ENCODE measurements at regions not wholly inside any gene's neighbourhood (a gene's known extent, or its start where the extent isn't known, plus 50 kb on each side); places are given as distances from the start of the nearest gene placed in this dataset.
A peak's percentile ranks its signal among the peaks of the same experiment; 100 is the strongest.

DNA sequence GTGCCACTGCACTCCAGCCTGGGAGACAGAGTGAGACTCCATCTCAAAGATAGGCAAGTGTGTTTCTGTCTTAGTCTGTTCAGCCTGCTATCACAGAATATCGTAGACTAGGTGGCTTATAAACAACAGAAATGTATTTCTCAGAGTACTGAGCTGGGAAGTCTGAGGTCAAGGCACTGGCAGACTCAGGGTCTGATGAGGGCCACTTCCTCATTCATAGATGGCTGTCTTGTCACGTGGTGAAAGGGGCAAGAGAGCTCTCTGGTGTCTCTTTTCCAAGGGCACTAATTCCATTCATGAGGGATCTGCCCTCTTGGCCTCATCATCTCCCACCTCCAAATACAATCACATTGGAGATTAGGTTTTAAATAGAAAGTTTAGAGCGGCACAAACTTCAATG is 95.6 kb upstream of the PHACTR3 start:
- Histone ChIP-seq H3K9me3 (replicated peaks; ENCODE audit: control insufficient read depth, insufficient read depth, low read depth, low read length) (no peaks in the 10 kb centered on the region), H4K20me1 (replicated peaks; ENCODE audit: control insufficient read depth, insufficient read depth, low read length) (no peaks in the 10 kb centered on the region), H3K4me1 (replicated peaks in 1 of 2; ENCODE audit: control insufficient read depth in 2 of 2, insufficient read depth in 2 of 2, low read length in 2 of 2) (no peaks in the 10 kb centered on the region), H3K27me3 (ENCODE audit: control insufficient read depth in 2 of 2, insufficient read depth in 2 of 2, low read length in 2 of 2) (no peaks in the 10 kb centered on the region; a peak in 1 of 5 replicates), H2AFZ (ENCODE audit: low read depth, low read length) (no peak overlapping the region), H3K27ac (ENCODE audit: extremely low read depth, low read depth, low read length) (no peak overlapping the region), H3K79me2 (ENCODE audit: control insufficient read depth, insufficient read depth, low read length) (no peaks in the 10 kb centered on the region), H3K4me2 (ENCODE audit: insufficient read depth, low read length) (no peak overlapping the region), H3K9ac (ENCODE audit: insufficient read depth in 1 of 2, low read depth in 2 of 2, low read length in 2 of 2) (no peak overlapping the region), H3K9me1 (ENCODE audit: control insufficient read depth, insufficient read depth, low read length) (no peaks in the 10 kb centered on the region), H3K36me3 (ENCODE audit: control insufficient read depth, insufficient read depth, low read length) (no peaks in the 10 kb centered on the region), H3K4me3 (no peak overlapping the region)
- intact Hi-C loops (cut with micrococcal nuclease) (no loop called here), in situ Hi-C loops (cut with MboI) (no loop called here)
- ChIA-PET POLR2A (no interaction called here), CTCF (ENCODE audit: low intra/inter-chr PET ratio) (no interaction called here)
- peak; percentile 83 for TF ChIP-seq SPI1 (IDR thresholded peaks at IDR 0.05; ENCODE audit: borderline replicate concordance, low read depth, low read length)
- TF ChIP-seq PTBP1 (IDR thresholded peaks at IDR 0.05; ENCODE audit: low read depth, low read length) = no peak
- no peak for FAIRE-seq
- DNase-seq (ENCODE audit: extremely low read depth in 1 of 4, low spot score in 3 of 4) = no peak
- WGBS (ENCODE audit: insufficient coverage, low coverage, missing lambda C conversion rate) = 0% methylated on average over 3 of the region's 3 CpGs
- no TSS peak for BruUV-seq (replicated peaks)
- ATAC-seq = no peak

GRCh38 chr20:59512651-59513050 is 91.7 kb upstream of the PHACTR3 start:
- H2AFZ ChIP-seq (ENCODE audit: low read depth, low read length) = no peak overlapping the region
- H3K9ac ChIP-seq (ENCODE audit: insufficient read depth in 1 of 2, low read depth in 2 of 2, low read length in 2 of 2) = no peak overlapping the region
- TF ChIP-seq ESRRB (CRISPR knock-in tag; IDR thresholded peaks at IDR 0.05; ENCODE audit: borderline replicate concordance) = no peak
- in situ Hi-C loops (cut with MboI) = no loop called here
- H3K4me3 ChIP-seq = no peak overlapping the region
- DNase-seq (ENCODE audit: extremely low read depth in 1 of 4, low spot score in 3 of 4) = no peak
- ChIA-PET CTCF (ENCODE audit: low intra/inter-chr PET ratio) (no interaction called here), POLR2A (no interaction called here)
- H3K36me3 ChIP-seq (ENCODE audit: control insufficient read depth, insufficient read depth, low read length) = no peaks in the 10 kb centered on the region
- FAIRE-seq = no peak
- no peaks in the 10 kb centered on the region for H3K9me3 ChIP-seq (replicated peaks; ENCODE audit: control insufficient read depth, insufficient read depth, low read depth, low read length)
- peaks cover 0 to 5% of the 10 kb centered on the region in 2 experiments; a peak in 1 of 5 replicates for H3K4me1 ChIP-seq (replicated peaks in 1 of 2; ENCODE audit: control insufficient read depth in 2 of 2, insufficient read depth in 2 of 2, low read length in 2 of 2)
- no peaks in the 10 kb centered on the region for H3K79me2 ChIP-seq (ENCODE audit: control insufficient read depth, insufficient read depth, low read length)
- WGBS (ENCODE audit: insufficient coverage, low coverage, missing lambda C conversion rate) = 19% methylated on average over 5 of the region's 5 CpGs
- no peak for ATAC-seq
- intact Hi-C loops (cut with micrococcal nuclease) = no loop called here
- no peaks in the 10 kb centered on the region for H4K20me1 ChIP-seq (replicated peaks; ENCODE audit: control insufficient read depth, insufficient read depth, low read length)
- H3K4me2 ChIP-seq (ENCODE audit: insufficient read depth, low read length) = no peak overlapping the region
- H3K27me3 ChIP-seq (ENCODE audit: control insufficient read depth in 2 of 2, insufficient read depth in 2 of 2, low read length in 2 of 2) = peaks cover 0 to 9% of the 10 kb centered on the region in 2 experiments; a peak in 2 of 5 replicates
- no peaks in the 10 kb centered on the region for H3K9me1 ChIP-seq (ENCODE audit: control insufficient read depth, insufficient read depth, low read length)
- H3K27ac ChIP-seq (ENCODE audit: extremely low read depth, low read depth, low read length) = no peak overlapping the region
- no TSS peak for BruUV-seq (replicated peaks)

All from K562 (cell line).